GM12892 (cell line): ENCODE measurements at regions not wholly inside any gene's neighbourhood (a gene's known extent, or its start where the extent isn't known, plus 50 kb on each side); places are given as distances from the start of the nearest gene placed in this dataset.

ENCODE experiments used
- POLR2A ChIP-seq: IDR thresholded peaks from 2 replicates; pipeline ENCODE4 v1.6.1; 2011; ENCODE audit warnings: low read depth, low read length, control low read depth
- POLR2AphosphoS5 ChIP-seq: IDR thresholded peaks from 2 replicates; pipeline ENCODE4 v1.6.1; 2011; ENCODE audit warnings: low read depth, low read length, control low read depth
- TAF1 ChIP-seq: IDR thresholded peaks from 2 replicates; pipeline ENCODE4 v1.6.1; 2011; ENCODE audit warnings: low read depth, mild to moderate bottlenecking, control low read depth, low read length, borderline replicate concordance

DNA sequence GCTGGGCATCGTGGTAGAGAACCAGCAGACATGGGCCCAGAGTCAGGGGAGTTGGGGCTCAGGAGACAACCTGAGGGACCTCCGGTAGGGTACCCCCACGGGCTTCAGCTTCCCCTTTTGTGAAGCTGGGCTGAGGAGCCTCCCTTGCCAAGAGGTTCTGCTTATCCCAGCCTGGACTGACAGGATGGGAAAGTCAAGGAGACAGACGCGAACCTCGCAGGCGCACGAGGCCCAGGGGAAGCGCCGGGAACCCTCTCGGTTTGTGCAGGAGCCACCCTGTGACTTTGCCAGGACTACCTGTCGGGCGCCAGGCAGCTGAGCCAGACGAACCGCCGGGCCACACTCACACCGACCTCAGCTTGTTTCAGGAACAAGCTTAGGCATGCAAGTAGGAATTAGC lies 566.1 kb downstream of the BRD1 start:
- TF ChIP-seq POLR2AphosphoS5, result no peak
- no peak for TF ChIP-seq POLR2A
- TF ChIP-seq TAF1, result no peak
